ENCODE measurements at regions not wholly inside any gene's neighbourhood (a gene's known extent, or its start where the extent isn't known, plus 50 kb on each side); places are given as distances from the start of the nearest gene placed in this dataset.

DNA sequence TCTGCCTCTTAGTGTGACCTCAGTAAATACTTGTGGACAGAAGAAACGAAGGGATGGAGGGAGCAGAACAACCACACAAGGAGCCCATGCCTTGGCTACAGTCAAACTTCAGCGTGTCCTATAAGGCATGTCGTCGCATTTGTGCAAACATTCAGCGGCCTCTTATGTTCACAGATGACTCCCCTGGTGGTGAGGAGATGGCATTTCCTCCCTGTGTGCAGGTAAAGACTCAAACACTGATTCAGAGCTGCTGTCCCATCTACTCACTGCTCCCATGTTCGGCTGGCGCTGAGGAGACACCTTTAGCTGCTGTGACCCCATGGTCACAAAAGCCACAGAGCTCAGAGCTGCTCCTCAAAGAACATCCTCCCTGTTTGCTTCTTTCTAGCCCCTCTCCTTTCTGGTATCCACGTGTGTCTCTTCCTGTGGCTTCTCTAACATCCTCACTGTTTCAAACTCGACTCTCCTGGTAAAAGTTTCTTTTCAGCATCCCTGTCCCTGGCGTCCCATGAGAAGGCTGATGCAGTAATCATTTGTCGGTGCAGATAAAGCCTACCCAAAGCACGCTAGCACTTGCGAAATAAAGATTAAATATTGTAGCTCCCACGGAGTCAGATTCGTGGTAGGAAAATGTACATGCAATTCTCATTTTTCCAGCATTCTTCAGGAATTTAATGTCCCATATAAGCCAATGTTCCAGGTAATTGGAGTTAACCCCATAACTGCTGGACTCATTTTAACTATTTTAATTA, 124.9 kb upstream of the NEBL start:
- peak; percentile 81 for DNase-seq (ENCODE audit: low read depth)

DNA sequence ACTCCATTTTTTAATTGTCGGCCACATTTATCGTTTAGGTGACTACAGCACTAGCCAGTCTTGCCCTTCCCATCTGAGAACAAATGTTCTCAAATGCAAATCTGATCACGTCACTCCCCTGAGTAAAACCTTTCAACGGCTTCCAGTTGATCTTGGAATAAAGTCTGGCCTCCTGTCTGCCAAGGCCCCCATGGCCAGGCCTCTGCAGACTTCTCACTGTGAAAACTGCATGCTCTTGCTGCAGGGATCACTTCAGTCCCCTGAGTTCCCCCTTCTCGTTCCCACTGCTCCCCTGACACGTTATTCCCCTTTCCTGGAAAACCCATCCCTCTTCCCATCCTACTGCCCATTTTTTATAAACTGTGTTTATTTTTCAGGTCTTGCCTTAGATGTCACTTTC, 124.1 kb upstream of the NEBL start:
- DNase-seq (ENCODE audit: low read depth): no peak

DNA sequence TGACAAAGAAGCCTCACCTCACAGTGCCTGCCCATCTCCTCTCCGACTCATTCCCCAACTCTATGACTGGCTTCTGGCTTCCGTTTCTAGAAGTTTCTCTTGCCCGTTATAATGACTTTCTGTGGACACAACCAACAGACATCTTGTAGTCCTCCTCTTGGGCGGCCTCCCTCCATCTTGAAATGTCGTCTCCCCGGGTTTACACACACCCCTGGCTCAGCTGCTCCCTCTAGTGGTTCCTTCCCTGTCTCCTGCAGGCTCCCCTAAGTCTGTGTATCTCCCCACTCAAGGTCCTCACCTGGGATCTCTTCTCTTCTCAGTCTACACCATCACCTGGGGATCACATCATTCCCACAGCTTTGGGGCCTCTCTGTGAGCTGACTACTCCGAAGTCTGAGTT, 123.4 kb upstream of the NEBL start:
- no peak for DNase-seq (ENCODE audit: low read depth)

DNA sequence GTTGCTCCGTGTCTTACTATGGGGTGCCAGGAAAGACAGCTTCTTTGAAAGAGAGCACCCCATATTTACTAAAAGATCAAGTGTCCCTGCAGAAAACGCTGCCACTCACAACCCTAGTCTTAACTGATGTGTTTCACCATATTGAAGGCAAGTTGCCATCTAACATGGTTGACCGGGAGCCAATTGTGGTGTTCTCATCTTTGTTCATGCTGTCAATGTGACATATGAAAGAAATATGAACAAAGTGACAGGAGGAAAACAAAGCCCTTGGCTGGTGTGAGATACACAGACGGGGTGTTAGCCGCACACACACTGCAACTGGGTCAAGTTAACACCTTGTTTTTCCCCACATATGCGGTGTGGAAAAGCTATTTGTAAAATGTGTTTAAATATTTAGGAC, 122.3 kb upstream of the NEBL start:
- DNase-seq (ENCODE audit: low read depth): no peak

DNA sequence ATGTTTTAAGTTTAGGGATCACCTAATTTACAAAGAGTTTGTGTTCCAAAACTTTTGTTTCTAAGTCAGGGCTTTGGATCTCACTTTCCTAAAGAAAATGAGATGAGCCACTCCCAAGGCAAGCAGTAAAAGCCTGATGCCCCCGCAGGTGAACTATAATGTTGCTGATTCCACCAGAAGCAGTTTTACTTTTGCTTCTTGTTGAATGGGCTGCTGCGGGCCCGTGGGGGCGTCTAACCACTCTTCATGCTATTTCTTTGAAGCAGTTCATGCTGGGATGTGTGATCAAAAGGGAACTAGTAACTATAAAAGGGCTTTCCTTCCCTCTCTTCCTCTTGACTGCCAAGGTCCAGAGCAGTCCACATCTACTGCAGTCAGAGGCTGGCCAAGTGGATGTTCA, 118.7 kb upstream of the NEBL start:
- DNase-seq (ENCODE audit: low read depth): no peak

DNA sequence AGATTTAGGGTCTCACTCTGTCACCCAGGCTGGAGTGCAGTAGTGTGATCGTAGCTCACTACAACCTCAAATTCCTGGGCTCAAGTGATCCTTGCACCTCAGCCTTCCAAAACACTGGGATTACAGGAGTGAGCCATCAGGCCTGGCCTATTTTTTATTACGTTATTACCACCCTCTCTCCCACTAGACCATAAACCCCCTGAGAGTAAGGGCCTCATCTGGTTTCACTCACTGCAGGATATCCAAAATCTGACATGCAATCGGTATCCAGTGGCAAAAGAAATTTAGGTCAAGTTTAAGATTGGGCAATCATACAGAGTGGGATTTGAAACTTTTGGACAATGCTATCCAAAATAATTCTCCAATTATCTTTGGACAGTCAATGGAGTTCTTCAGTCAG, 117.0 kb upstream of the NEBL start:
- no peak for DNase-seq (ENCODE audit: low read depth)

DNA sequence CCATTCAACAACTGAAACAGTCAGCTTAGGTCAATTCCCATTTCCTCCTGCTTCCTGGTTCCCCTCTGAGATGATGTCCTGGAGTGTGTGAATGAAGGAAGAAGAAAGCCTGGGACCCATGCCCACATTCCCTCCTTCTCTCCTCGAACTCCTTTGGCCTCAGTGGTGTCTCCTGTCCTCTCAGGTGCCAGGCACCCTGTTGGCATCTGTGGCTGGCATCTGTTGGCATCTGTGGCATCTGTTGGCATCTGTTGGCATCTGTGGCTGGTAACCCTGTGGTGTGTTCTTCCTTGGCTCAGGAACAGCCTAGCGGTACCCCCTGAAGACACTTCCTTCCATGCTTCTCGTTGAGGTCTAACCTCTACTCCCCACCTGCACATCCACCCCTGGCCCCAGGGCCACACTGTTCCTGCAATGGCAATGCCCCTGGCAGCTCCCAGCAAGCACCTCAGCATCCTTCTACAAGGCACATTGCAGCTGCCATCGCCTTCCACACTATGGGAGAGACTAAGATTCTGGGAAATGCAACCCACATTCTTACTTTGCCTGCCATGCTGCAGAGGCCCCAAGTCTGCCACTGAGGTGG, 114.4 kb upstream of the NEBL start:
- no peak for DNase-seq (ENCODE audit: low read depth)

DNA sequence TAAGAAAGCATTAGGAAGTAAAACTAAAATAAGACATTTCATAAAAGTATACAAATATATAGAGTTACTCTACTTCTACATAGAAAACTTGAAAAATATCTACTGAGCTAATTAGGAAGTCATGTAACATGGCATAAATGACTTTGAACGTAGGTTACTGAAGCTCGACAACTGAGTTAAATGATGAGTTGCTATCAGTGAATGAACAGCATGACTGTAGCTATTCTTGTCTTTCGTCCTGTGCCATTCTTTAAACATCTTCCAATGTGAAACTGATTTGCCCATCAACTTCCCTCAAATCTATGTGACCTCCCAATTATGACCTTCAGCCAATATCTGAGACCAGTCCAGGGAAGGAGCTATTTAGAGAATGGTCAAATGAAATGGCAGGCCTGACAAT, 113.5 kb upstream of the NEBL start:
- no peak for DNase-seq (ENCODE audit: low read depth)

DNA sequence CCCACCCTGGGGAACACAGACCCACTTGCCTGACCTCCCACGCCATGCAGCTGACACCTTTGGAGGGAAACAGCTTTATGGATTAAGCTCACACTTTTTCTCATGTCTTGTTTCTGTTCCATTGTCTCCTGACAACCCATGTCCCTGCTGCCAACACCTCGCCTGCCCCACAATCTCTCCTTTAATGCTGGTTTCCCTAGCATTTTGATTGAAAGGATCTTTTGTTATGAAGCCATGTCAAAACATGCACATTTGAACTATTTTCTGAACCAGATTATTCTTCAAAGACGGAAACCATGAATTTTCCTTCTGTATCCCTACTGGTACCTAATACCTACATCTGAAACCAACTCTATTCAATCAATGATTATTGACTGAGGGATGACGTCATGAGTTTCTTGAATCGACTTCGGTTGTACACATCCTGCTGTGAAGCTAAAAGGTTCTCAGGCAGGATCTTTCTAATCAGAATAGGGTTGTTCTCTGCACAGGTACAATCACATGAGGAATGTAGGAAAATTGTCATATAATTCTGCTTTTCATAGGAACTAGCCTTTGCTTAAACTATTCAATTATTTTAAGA, 106.2 kb upstream of the NEBL start:
- DNase-seq (ENCODE audit: low read depth): no peak

DNA sequence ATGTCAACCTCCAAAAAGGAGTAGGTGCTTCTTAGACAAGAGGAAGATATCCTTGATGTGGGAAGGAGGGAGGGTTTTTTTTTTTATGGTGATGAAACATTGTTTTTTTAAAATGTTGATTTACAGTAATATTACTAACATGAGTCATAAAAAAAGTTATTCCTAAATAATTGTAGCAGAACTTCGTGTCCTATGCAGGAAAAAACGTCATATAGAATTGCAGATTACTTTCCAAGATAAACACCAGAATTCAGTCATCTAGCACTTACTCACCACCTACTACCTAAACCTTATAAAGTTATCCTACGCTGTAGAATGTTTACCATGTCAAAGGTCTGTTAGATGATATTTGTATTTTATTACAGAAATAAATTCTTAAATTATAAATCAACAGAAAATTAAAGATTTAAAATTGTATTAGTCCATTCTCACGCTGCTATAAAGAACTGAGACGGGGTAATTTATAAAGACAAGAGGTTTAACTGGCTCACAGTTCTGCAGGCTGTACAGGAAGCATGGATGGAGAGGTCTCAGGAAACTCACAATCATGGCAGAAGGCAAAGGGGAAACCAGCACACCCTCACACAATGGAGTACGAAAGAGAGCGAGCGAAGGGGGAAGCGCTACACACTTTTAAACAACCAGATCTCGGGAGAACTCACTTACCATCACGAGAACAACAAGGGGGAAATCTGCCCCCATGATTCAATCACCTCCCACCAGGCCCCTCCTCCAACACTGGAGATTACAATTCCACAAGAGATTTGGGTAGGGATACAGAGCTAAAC, 105.2 kb upstream of the NEBL start:
- DNase-seq (ENCODE audit: low read depth): peak; percentile 88

DNA sequence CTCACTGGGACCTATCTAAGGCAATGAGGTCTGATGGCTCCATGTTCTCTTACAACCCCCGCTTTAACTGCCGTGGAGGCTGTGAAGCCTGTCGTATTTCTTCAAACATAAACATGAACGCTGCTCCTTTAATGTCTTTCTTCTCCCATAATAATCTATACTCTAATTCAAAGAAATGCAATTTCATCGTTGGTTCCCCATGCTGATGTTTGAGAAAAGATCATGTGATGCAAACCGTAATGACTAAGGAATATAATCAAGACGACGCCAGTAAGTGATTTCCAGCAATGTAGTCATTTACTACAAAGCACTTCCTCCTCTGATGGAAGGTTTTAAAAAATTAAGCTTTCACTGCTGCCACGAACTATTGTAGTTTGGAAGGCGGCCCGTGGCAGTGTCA, 102.6 kb upstream of the NEBL start:
- no peak for DNase-seq (ENCODE audit: low read depth)

DNA sequence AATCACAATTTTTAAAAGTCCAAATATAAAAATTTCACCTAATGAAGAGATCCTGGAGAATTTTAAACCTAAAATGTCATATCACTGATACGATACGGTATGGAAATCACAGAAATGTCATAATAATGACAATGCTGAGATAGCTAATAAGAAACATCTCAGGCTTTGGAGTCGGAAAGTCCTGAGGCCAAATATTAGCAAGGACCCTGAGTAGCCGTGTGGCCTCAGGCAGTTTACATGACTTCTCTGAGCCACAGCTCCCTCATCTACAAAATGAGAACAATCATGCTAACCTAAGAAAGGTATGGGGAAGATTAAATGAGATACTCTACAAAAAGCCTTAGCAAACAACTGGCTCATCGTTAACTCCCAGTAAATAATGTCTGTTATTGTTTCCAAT, 100.9 kb upstream of the NEBL start:
- DNase-seq (ENCODE audit: low read depth): no peak

DNA sequence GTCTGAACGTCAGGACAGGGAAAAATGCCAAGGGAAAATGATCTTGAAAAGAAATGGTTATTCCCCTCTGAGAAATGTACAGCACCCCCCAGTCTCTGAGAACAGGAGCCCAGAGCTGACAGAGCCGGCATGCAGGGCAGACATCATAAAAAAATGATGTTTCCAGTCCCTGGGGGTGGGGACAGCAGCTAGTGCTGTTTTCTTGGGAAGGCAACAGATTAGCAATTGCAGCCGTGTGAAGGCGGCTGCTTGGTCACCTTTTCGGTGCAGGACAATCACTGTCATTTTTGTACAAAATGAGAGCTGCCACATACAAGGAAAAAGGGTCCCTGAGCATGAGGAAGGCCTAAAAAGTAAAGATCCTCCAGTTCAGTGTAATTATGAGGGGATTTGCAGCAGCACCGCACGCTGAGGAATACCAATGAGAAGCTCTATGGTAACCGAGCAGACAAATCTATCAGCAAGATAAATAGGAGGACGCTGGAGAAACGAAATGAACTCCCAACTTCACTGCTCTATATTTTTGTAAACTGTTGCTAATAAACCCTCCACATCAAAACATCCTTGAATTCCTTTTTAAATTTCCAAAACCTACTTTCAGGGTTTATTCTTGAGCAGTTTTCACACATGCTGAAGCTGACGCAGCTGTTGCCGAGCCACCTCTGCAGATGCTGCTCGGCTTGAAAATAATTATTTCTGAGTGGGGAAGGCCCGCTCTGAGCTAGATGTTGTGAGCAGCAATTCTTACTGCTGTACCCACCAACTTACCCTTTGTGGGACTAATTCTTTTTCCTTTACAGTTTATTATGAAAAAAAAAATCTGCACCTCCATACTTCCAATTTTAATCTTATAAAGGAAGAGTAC, 98.2 kb upstream of the NEBL start:
- DNase-seq (ENCODE audit: low read depth): no peak

DNA sequence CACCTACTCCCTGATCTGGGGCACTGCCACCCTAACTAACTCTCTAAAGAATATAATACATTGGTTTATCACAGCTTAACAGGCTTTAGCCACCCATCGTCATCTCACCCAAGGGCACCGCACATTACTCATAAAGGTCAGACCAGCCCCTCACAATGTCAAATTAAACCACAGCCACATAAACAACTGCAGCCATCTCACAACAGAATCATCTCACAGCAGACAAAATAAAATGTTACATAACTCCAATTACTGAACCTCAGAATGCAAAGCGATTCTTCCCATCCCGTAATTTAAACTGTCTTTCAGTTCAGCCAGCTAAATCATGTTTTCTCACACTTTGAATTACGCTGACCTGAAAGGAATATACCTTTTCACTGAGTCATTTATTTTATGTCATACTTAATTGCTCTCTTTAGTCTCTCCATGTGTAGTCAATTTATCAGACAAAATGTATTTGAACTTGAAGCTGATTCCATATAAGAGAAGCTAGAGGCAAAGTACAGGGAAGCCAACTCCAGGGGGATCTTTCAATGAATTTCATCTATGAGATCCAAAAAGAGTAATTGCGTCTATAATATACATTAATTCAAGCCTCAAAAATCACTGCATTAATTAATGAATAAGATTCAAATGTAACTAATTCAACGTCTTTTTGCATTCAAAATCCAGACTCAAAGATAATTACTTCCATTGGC, 96.9 kb upstream of the NEBL start:
- DNase-seq (ENCODE audit: low read depth): peak; percentile 70

DNA sequence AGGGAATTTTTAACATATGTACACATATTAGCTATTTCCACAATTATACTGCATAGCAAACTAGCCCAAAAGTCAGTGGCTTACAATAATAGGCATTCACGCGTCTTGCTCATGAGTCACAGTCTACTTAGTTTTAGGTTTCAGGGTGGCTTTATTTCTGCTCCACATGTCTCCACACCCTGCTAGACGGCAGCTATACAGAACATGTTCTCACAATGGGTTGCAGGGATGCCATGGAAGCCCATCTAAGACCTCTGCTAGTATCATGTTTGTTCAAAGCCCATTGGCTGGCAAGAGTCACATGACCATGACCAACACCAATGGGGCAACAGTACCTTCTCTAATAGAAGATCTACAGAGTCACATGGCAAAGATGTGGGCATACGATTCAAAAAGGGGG, 96.3 kb upstream of the NEBL start:
- no peak for DNase-seq (ENCODE audit: low read depth)

DNA sequence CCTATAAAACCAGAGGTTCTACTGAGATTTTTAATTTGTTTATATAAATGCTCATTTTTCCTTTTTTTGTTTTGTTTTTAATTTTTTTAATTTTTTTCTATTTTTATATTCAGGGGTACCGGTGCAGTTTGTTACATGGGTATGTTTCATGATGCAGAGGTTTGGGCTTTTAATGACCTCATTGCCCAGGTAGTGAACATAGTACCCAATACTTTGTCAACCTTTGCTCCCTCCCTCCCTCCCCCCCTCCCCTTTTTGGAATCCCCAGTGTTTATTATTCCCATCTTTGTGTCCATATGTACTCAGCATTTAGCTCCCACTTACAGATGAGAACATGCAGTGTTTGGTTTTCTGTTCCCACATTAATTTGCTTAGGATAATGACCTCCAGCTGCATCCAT, 94.4 kb upstream of the NEBL start:
- DNase-seq (ENCODE audit: low read depth): no peak

DNA sequence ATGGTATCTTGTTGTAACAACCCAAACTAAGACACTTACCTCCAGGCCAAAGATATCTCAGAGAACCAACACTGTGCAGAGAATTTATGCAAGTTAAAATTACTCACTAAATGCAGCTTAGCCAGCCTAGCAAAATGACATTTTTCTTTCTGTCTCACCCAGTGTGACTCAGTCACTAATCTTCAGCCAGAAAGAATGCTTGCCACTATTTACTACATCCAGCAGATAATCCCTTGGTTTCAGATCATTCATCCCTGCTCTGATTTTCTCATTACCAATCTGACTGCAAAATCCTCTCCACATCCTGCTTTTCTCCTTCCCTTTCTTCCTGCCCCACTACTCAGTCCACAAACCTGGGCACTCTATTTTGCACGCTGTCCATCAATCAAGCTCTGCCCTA, 93.5 kb upstream of the NEBL start:
- peak; percentile 89 for DNase-seq (ENCODE audit: low read depth)

DNA sequence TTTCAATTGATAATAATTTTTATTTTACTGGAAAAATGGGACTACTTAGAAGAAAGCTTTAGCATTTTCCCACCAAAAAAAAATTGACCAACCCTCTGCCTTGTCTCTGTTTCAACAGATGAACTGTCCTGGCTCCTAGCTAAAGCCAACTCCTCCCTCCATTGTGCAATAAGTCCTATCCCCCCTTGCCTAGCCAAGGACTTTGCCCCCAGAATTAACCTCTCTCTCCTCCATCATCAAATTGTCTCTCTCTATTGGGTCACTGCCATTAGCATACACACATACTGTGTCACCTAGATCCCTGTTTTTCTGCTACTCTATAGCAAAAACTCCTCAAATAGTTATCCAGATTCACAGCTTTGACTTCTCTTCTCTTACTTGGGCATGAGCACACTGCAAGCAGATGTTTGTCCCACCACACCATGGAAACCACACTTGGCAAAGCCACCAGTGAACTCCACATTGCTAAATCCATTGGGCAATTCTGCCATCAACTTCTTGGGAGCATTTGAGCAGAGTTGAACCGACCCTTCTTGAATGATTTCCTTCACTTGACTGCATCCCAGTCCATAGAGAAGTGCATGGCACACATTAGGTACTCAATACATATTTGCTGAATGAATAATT, 91.4 kb upstream of the NEBL start:
- DNase-seq (ENCODE audit: low read depth): no peak

DNA sequence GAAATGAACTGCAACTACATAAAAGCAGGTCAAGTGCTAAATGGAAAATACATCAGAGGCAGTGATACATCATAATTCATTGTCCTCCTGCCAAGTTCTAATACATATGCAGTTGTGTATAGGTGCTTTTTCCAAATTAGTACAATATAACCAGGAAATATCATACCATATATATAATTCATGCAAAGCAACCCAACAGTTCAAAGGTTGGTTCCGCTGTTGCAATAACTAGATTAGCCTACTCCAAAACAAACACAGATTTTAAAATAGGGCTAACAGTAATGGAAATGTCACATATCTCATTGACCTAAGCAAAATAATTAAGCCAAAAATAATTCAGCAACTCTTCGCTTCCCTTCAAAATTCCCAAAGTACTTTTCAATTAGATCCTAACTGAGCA, 88.9 kb upstream of the NEBL start:
- DNase-seq (ENCODE audit: low read depth): no peak

DNA sequence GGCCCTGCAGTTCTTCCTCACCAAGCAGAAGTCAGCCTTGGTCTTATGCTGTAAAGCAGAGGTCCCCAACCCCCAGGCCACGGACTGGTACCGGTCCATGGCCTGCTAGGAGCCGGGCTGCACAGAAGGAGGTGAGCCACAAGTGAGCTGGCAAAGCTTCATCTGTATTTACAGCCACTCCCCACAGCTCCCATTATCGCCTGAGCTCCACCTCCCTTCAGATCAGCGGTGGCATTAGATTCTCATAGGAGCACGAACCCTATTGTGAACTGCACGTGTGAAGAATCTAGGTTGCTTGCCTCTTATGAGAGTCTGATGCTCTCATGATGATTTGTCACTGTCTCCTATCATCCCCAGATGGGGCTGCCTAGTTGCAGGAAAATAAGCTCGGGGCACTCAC, 87.6 kb upstream of the NEBL start:
- DNase-seq (ENCODE audit: low read depth): no peak

DNA sequence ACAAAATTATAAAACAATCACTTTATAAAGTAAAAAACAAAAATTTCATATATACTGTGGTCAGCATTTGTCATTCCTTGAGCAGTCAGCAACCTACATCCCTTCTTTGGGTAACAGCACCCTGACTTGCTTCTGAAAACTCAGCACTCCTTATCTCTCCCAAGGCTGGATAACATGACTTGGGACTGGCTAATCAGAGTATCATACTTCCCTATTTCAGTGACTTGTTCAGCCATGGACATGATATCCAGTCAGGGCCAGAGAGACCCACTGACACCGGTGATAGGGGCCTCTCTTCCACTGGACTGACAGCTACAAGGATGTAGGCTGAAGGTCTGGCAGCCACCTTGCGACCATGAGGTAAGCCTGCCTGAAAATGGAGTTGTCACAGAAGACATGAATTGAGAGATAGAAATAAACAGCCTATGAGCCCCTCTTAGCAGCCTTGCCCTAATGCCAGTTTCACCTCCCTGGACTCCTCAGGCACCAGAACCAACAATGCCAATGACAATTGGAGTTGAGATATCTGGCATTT, 84.4 kb upstream of the NEBL start:
- DNase-seq (ENCODE audit: low read depth): no peak
